ENCODE measurements at regions not wholly inside any gene's neighbourhood (a gene's known extent, or its start where the extent isn't known, plus 50 kb on each side); places are given as distances from the start of the nearest gene placed in this dataset.

DNA sequence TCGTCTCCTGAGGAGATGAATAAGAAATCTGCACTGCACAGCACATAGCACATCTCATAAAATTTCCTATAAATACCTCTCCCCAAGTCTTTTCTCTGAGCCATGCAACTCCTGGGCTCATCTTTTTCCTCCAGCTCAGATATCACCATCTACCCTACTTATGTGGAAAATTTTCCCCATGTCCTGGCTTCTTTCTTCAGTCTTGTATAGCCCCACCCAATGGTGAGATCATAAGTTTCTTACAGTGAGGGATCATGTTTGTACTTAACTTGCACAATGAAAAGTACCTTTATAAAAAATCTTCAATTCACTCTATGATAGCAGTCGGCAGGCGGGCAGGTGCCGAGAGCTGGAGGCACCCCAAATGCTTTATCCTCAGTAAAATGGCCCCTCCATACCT, 198.6 kb upstream of the S100G start:
- TF ChIP-seq, protein P1, sequence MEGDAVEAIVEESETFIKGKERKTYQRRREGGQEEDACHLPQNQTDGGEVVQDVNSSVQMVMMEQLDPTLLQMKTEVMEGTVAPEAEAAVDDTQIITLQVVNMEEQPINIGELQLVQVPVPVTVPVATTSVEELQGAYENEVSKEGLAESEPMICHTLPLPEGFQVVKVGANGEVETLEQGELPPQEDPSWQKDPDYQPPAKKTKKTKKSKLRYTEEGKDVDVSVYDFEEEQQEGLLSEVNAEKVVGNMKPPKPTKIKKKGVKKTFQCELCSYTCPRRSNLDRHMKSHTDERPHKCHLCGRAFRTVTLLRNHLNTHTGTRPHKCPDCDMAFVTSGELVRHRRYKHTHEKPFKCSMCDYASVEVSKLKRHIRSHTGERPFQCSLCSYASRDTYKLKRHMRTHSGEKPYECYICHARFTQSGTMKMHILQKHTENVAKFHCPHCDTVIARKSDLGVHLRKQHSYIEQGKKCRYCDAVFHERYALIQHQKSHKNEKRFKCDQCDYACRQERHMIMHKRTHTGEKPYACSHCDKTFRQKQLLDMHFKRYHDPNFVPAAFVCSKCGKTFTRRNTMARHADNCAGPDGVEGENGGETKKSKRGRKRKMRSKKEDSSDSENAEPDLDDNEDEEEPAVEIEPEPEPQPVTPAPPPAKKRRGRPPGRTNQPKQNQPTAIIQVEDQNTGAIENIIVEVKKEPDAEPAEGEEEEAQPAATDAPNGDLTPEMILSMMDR (IDR thresholded peaks at IDR 0.05; ENCODE audit: insufficient read depth, low read depth, low read length): no peak
- no peak for TF ChIP-seq EZH2 (IDR thresholded peaks at IDR 0.05; ENCODE audit: insufficient read depth, low read length)

Measured in astrocyte (in vitro differentiated cells and primary cell).